Retinal pigment epithelial cell (primary cell): ENCODE measurements at regions not wholly inside any gene's neighbourhood (a gene's known extent, or its start where the extent isn't known, plus 50 kb on each side); places are given as distances from the start of the nearest gene placed in this dataset.

Experiments
- DNase-seq: peaks from one replicate; pipeline ENCODE4 v3.0.0-alpha.2; 2010; ENCODE audit warnings: low read depth
- H3K4me3 ChIP-seq: 2 replicates; pipeline ENCODE4 v1.5.1; 2011; ENCODE audit warnings: mild to moderate bottlenecking, low read length, control low read depth, moderate library complexity
- CTCF ChIP-seq: conservative IDR thresholded peaks from 2 replicates; pipeline ENCODE4 v1.5.1; 2011; ENCODE audit warnings: low read depth, low read length, control low read depth, inconsistent platforms

- TF ChIP-seq CTCF: no peak
- DNase-seq: no peak
- H3K4me3 ChIP-seq: no peak overlapping the region
Measured at GRCh38 chr2:150298571-150299305, 188.7 kb downstream of the RND3 start.

- DNase-seq: no peak
- no peak overlapping the region for H3K4me3 ChIP-seq
- no peak for TF ChIP-seq CTCF
Measured at GRCh38 chr2:150296770-150297546, 190.5 kb downstream of the RND3 start.

GRCh38 chr2:150295544-150295943, 191.9 kb downstream of the RND3 start:
- H3K4me3 ChIP-seq: no peak overlapping the region
- DNase-seq: no peak
- no peak for TF ChIP-seq CTCF

GRCh38 chr2:150293771-150294170, 193.7 kb downstream of the RND3 start:
- H3K4me3 ChIP-seq: no peak overlapping the region
- no peak for DNase-seq
- no peak for TF ChIP-seq CTCF

- no peak for TF ChIP-seq CTCF
- no peak overlapping the region for H3K4me3 ChIP-seq
- no peak for DNase-seq
Measured at GRCh38 chr2:150292807-150293206, 194.7 kb downstream of the RND3 start.

- no peak for DNase-seq
- no peak overlapping the region for H3K4me3 ChIP-seq
- TF ChIP-seq CTCF: no peak
Measured at GRCh38 chr2:150292192-150292591, 195.3 kb downstream of the RND3 start.
